HepG2 (cell line): ENCODE measurements at regions not wholly inside any gene's neighbourhood (a gene's known extent, or its start where the extent isn't known, plus 50 kb on each side); places are given as distances from the start of the nearest gene placed in this dataset.

Experiments
- ATAC-seq: fragments of 200-7000 bp; cut with Tn5 transposase; 3 replicates; pipeline ENCODE4 v1.9.1; 2020; ENCODE audit warnings: mild to moderate bottlenecking, moderate library complexity
- BruUV-seq: library from RNA; stranded (reverse); fragments of 400-500 nt; replicated peaks from 2 replicates; lab custom pipeline; 2021; lab: Mats Ljungman, UMichigan
- CTCF ChIA-PET: fragments of 300-600 bp; formaldehyde crosslinking; extraction: SDS; loops from one replicate; lab custom pipeline; 2021; ENCODE audit warnings: low total read pairs, inconsistent platforms, low intra/inter-chr PET ratio; lab: Yijun Ruan, JAX
- POLR2A ChIA-PET: fragments of 350-600 bp; sonication (Branson Sonifier 250); formaldehyde crosslinking; loops from one replicate; lab custom pipeline; 2020; ENCODE audit warnings: antibody characterized with exemption, inconsistent platforms; lab: Yijun Ruan, JAX
- DNase-seq: peaks from one replicate; pipeline ENCODE4 v3.0.0-alpha.2; 2015; ENCODE audit warnings: low spot score
- FAIRE-seq: peaks from 3 replicates; lab custom pipeline; 2011; peaks lifted over from hg19 to GRCh38; lab: Jason Lieb, UNC
- H2AFZ ChIP-seq: one replicate; pipeline ENCODE4 v1.6.1; 2011; ENCODE audit warnings: low read length, inconsistent platforms
- H3K27ac ChIP-seq: fragments of 300-600 bp; 3 replicates; pipeline ENCODE4 v1.8.0; 2011; ENCODE audit warnings: mixed run types, mild to moderate bottlenecking, mixed read lengths, low read length, inconsistent platforms; ENCODE audit not compliant: insufficient read depth; ENCODE audit errors: extremely low read length
- H3K27me3 ChIP-seq, 2 experiments: fragments of 200-600 bp in 1 of 2; 2 replicates in 1 of 2; 3 replicates in 1 of 2; pipeline versions ENCODE4 v1.6.0 to v1.8.0; 2011; ENCODE audit warnings: low read length in 2 of 2, mild to moderate bottlenecking in 2 of 2, moderate library complexity in 2 of 2, inconsistent platforms in 1 of 2; ENCODE audit not compliant: insufficient read depth in 2 of 2, control insufficient read depth in 1 of 2
- H3K36me3 ChIP-seq, 2 experiments: fragments of 200-600 bp in 1 of 2; replicated peaks in 1 of 2; 2 replicates in 1 of 2; 3 replicates in 1 of 2; pipeline versions ENCODE4 v1.5.1 to v1.8.0; 2011; ENCODE audit warnings: low read length in 2 of 2, inconsistent platforms in 1 of 2; ENCODE audit not compliant: insufficient read depth in 2 of 2, control insufficient read depth in 1 of 2
- H3K4me1 ChIP-seq: 2 replicates; pipeline ENCODE4 v1.5.1; 2012; ENCODE audit warnings: low read length, inconsistent platforms; ENCODE audit not compliant: insufficient read depth
- H3K4me2 ChIP-seq: 2 replicates; pipeline ENCODE4 v1.6.0; 2011; ENCODE audit warnings: low read depth, low read length, inconsistent platforms
- H3K4me3 ChIP-seq, 3 experiments: fragments of 200-600 bp in 1 of 3; sonication (generic), shearing (Covaris generic) in 1 of 3; replicated peaks in 1 of 3; 2 replicates each; pipeline ENCODE4 v1.5.1; 2011 to 2016; ENCODE audit warnings: low read length in 3 of 3, inconsistent platforms in 2 of 3, low read depth in 2 of 3, mild to moderate bottlenecking in 2 of 3, control low read depth in 1 of 3, mixed read lengths in 1 of 3; ENCODE audit not compliant: insufficient read depth in 1 of 3
- H3K79me2 ChIP-seq: one replicate; pipeline ENCODE4 v1.6.1; 2011; ENCODE audit warnings: low read length, inconsistent platforms; ENCODE audit not compliant: insufficient read depth
- H3K9ac ChIP-seq: 2 replicates; pipeline ENCODE4 v1.6.0; 2011; ENCODE audit warnings: mild to moderate bottlenecking, low read depth, low read length, inconsistent platforms; ENCODE audit not compliant: insufficient read depth
- H3K9me3 ChIP-seq: 2 replicates; pipeline ENCODE4 v1.5.1; 2012; ENCODE audit warnings: mild to moderate bottlenecking, low read length
- H4K20me1 ChIP-seq: 2 replicates; pipeline ENCODE4 v1.6.0; 2011; ENCODE audit warnings: inconsistent platforms, mild to moderate bottlenecking, low read length, moderate library complexity; ENCODE audit not compliant: insufficient read depth
- FOXO1 ChIP-seq: sonication (generic); formaldehyde crosslinking; IDR thresholded peaks from 2 replicates; pipeline ENCODE4 v1.4.0; 2020; ENCODE audit warnings: missing genetic modification reagents
- ISL2 ChIP-seq: sonication (generic); formaldehyde crosslinking; IDR thresholded peaks from 2 replicates; pipeline ENCODE4 v1.5.0; 2020; ENCODE audit warnings: missing genetic modification reagents
- KAT7 ChIP-seq: IDR thresholded peaks from 2 replicates; pipeline ENCODE4 v1.6.1; 2018; ENCODE audit warnings: borderline replicate concordance, missing compliant biosample characterization
- MED13 ChIP-seq: sonication (generic); formaldehyde crosslinking; IDR thresholded peaks from 2 replicates; pipeline ENCODE4 v1.5.0; 2020; ENCODE audit warnings: missing genetic modification reagents
- MYNN ChIP-seq: sonication (generic); formaldehyde crosslinking; IDR thresholded peaks from 2 replicates; pipeline ENCODE4 v1.4.0; 2020; ENCODE audit warnings: mild to moderate bottlenecking, low read depth, missing genetic modification reagents
- NAIF1 ChIP-seq: sonication (generic); formaldehyde crosslinking; IDR thresholded peaks from 2 replicates; pipeline ENCODE4 v1.5.0; 2020; ENCODE audit warnings: mild to moderate bottlenecking, missing genetic modification reagents, borderline replicate concordance
- NFRKB ChIP-seq: fragments of 450-650 bp; IDR thresholded peaks from 2 replicates; pipeline ENCODE4 v1.6.1; 2017
- RARG ChIP-seq: sonication (generic); formaldehyde crosslinking; IDR thresholded peaks from 2 replicates; pipeline ENCODE4 v1.4.0; 2020; ENCODE audit warnings: low read depth, mild to moderate bottlenecking, missing genetic modification reagents
- SP5 ChIP-seq: IDR thresholded peaks from 2 replicates; pipeline ENCODE4 v1.6.1; 2016; ENCODE audit warnings: low read depth, borderline replicate concordance
- SRY ChIP-seq: sonication (generic); formaldehyde crosslinking; IDR thresholded peaks from 2 replicates; pipeline ENCODE4 v1.8.0; 2022; ENCODE audit warnings: mild to moderate bottlenecking, missing genetic modification reagents
- ZBTB10 ChIP-seq: sonication (generic); formaldehyde crosslinking; IDR thresholded peaks from 2 replicates; pipeline ENCODE4 v1.4.0; 2020; ENCODE audit warnings: missing genetic modification reagents, borderline replicate concordance
- ZNF12 ChIP-seq: sonication (generic); formaldehyde crosslinking; IDR thresholded peaks from 2 replicates; pipeline ENCODE4 v1.5.0; 2020; ENCODE audit warnings: missing genetic modification reagents
- ZNF253 ChIP-seq: sonication (generic); formaldehyde crosslinking; IDR thresholded peaks from 2 replicates; pipeline ENCODE4 v1.8.0; 2022; ENCODE audit warnings: mild to moderate bottlenecking, missing genetic modification reagents, borderline replicate concordance
- ZNF33B ChIP-seq: sonication (generic); formaldehyde crosslinking; IDR thresholded peaks from 2 replicates; pipeline ENCODE4 v1.5.1; 2020; ENCODE audit warnings: mild to moderate bottlenecking, missing genetic modification reagents
- WGBS: methylation state at CpG from one replicate; pipeline ENCODE4 v1.1.6; 2017; ENCODE audit warnings: low lambda C conversion rate; 5-methylcytosine and 5-hydroxymethylcytosine counted together
- in situ Hi-C: cut with HindIII; loops from 2 replicates; pipeline ENCODE4 v1.10.0; 2017; ENCODE audit warnings: low pct_unique_long_range_greater_than_20kb; ENCODE audit not compliant: extremely low pct_ligation_motif_present
- intact Hi-C: fragments of 100-400 bp; cut with micrococcal nuclease; formaldehyde crosslinking; loops from one replicate; pipeline ENCODE4 v1.10.0; 2022; ENCODE audit not compliant: unreplicated experiment
- TF ChIP-seq, protein P1 (sequence below): sonication (generic); formaldehyde crosslinking; IDR thresholded peaks from 2 replicates; pipeline ENCODE4 v1.4.0; 2020; ENCODE audit warnings: mild to moderate bottlenecking, missing genetic modification reagents

- no peaks in the 10 kb centered on the region for H3K27me3 ChIP-seq
- peaks cover 4% of the 10 kb centered on the region; the same call in 1 of the 2 replicates for H3K9me3 ChIP-seq
- CTCF ChIA-PET = no interaction called here
- H3K36me3 ChIP-seq = peaks cover 0 to 5% of the 10 kb centered on the region in 2 experiments; a peak in 1 of 5 replicates
- DNase-seq = no peak
- ATAC-seq = no peak
- no peaks in the 10 kb centered on the region for H4K20me1 ChIP-seq
- in situ Hi-C loops = no loop called here
- H3K4me1 ChIP-seq = peaks cover 18% of the 10 kb centered on the region
- intact Hi-C loops = no loop called here
- FAIRE-seq = no peak
- 91% methylated on average over 5 of the region's 5 CpGs for WGBS
- H2AFZ ChIP-seq = no peak overlapping the region
- no peak overlapping the region for H3K4me3 ChIP-seq
- no peaks in the 10 kb centered on the region for H3K79me2 ChIP-seq
- TF ChIP-seq NFRKB (no peak), ZNF12 (CRISPR knock-in tag) (peak; percentile 90)
- BruUV-seq = no TSS peak
- H3K9ac ChIP-seq = no peak overlapping the region
- H3K4me2 ChIP-seq = no peak overlapping the region
- H3K27ac ChIP-seq = no peak overlapping the region
- POLR2A ChIA-PET = no interaction called here
These were observed 77.4 kb upstream of the IQSEC1 start for GRCh38 chr3:13150624-13151023.

DNA sequence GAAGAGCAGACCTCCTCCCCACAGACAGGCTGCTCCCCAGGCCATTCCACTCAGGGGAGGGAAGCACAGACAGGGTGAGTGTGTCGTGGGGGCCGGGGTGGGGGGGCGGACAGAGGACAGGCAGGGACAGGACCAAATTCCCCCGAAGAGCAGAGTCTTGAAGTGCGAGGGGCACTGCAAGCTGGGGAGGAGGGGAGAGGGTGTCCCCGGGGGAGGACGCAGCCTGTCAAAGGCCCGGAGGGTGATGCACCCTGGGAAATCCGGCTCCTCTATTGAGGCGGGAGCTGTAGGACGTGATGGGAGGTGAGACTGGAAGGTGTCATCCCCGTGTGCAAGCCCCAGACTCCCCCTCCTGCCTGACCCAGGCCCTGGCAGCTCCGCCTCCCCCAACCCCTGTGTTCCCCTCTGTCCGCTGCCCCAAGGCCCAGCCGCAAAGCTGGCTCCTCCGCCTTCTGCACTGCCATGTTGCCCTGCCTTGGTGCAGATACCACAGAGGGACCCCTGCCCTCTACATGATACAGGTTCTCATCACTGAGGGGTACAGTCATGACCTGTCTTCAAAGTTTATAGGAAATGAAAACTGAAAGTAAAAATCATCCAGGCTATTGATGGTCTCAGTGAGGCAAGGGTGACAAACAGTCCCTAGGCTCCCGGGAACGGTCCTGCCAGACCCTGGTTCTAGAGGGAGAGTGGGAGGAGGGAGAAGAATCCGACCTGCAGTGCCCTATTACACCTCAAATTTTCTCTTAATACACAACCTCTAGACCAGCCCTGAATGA, 76.3 kb upstream of the IQSEC1 start:
- no peak for FAIRE-seq
- Histone ChIP-seq H3K9ac (no peak overlapping the region), H3K79me2 (no peaks in the 10 kb centered on the region), H3K27ac (no peak overlapping the region), H2AFZ (no peak overlapping the region), H4K20me1 (no peaks in the 10 kb centered on the region), H3K4me2 (no peak overlapping the region), H3K4me3 (no peak overlapping the region), H3K4me1 (peaks cover 18% of the 10 kb centered on the region), H3K27me3 (no peaks in the 10 kb centered on the region), H3K9me3 (no peaks in the 10 kb centered on the region), H3K36me3 (peaks cover 0 to 5% of the 10 kb centered on the region in 2 experiments; a peak in 1 of 5 replicates)
- 96% methylated on average over 17 of the region's 19 CpGs for WGBS
- no TSS peak for BruUV-seq
- ChIA-PET POLR2A (no interaction called here), CTCF (no interaction called here)
- DNase-seq = no peak
- intact Hi-C loops (no loop called here), in situ Hi-C loops (no loop called here)
- ATAC-seq = no peak
- TF ChIP-seq FOXO1 (CRISPR knock-in tag) = no peak
- TF ChIP-seq ZNF33B (CRISPR knock-in tag) = no peak
- no peak for TF ChIP-seq RARG (CRISPR knock-in tag)
- no peak for TF ChIP-seq ZBTB10 (CRISPR knock-in tag)
- no peak for TF ChIP-seq SRY
- no peak for TF ChIP-seq SP5
- TF ChIP-seq NAIF1 (CRISPR knock-in tag) = no peak
- TF ChIP-seq, protein P1, sequence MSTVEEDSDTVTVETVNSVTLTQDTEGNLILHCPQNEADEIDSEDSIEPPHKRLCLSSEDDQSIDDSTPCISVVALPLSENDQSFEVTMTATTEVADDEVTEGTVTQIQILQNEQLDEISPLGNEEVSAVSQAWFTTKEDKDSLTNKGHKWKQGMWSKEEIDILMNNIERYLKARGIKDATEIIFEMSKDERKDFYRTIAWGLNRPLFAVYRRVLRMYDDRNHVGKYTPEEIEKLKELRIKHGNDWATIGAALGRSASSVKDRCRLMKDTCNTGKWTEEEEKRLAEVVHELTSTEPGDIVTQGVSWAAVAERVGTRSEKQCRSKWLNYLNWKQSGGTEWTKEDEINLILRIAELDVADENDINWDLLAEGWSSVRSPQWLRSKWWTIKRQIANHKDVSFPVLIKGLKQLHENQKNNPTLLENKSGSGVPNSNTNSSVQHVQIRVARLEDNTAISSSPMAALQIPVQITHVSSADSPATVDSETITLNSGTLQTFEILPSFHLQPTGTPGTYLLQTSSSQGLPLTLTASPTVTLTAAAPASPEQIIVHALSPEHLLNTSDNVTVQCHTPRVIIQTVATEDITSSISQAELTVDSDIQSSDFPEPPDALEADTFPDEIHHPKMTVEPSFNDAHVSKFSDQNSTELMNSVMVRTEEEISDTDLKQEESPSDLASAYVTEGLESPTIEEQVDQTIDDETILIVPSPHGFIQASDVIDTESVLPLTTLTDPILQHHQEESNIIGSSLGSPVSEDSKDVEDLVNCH (CRISPR knock-in tag) = no peak
- no peak for TF ChIP-seq ZNF253 (CRISPR knock-in tag)
- TF ChIP-seq KAT7 (CRISPR knock-in tag) = no peak
- TF ChIP-seq MED13 (CRISPR knock-in tag) = no peak
- TF ChIP-seq MYNN (CRISPR knock-in tag) = no peak
- no peak for TF ChIP-seq ISL2 (CRISPR knock-in tag)
